Body of pancreas (tissue), 4 donors: ENCODE measurements at regions not wholly inside any gene's neighbourhood (a gene's known extent, or its start where the extent isn't known, plus 50 kb on each side); places are given as distances from the start of the nearest gene placed in this dataset.

Source experiments
- POLR2A ChIP-seq, 3 donors: fragments of 450-650 bp; IDR thresholded peaks; one replicate each; pipeline ENCODE4 v1.6.1; 2016; ENCODE audit warnings: antibody characterized with exemption in 3 of 3, mild to moderate bottlenecking in 2 of 3
- TF ChIP-seq, protein P1 (sequence below), 7 experiments: fragments of 450-650 bp in 4 of 7; fragments of 200-600 bp in 3 of 7; sonication (generic) in 3 of 7; IDR thresholded peaks; one replicate each; pipeline ENCODE4 v1.5.1; 2016 to 2019; ENCODE audit warnings: antibody characterized with exemption in 7 of 7

DNA sequence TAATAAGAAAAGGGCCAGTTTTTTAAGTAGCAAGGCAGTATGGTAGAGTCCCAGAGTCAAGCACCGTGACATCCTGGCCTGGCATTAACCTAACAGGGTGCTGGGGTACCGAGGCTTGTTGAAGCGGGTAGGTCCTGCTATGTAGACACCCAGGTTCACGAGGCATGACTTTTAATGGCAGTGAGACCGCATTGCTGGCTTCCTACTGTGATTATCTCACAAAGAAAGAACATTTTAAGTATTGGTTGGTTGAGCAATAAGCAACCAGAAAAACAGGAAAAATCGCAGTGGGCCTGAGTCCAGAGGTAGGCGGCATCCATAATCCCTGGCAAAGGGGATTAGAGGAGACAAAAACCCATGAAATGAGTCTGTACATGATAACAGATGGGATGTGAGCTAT, 927.9 kb upstream of the ACVR2A start:
- TF ChIP-seq, protein P1, sequence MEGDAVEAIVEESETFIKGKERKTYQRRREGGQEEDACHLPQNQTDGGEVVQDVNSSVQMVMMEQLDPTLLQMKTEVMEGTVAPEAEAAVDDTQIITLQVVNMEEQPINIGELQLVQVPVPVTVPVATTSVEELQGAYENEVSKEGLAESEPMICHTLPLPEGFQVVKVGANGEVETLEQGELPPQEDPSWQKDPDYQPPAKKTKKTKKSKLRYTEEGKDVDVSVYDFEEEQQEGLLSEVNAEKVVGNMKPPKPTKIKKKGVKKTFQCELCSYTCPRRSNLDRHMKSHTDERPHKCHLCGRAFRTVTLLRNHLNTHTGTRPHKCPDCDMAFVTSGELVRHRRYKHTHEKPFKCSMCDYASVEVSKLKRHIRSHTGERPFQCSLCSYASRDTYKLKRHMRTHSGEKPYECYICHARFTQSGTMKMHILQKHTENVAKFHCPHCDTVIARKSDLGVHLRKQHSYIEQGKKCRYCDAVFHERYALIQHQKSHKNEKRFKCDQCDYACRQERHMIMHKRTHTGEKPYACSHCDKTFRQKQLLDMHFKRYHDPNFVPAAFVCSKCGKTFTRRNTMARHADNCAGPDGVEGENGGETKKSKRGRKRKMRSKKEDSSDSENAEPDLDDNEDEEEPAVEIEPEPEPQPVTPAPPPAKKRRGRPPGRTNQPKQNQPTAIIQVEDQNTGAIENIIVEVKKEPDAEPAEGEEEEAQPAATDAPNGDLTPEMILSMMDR (IDR thresholded peaks at IDR 0.05), result no peak
- TF ChIP-seq POLR2A (IDR thresholded peaks at IDR 0.05), result no peak
